Neutrophil (primary cell): ENCODE measurements at regions not wholly inside any gene's neighbourhood (a gene's known extent, or its start where the extent isn't known, plus 50 kb on each side); places are given as distances from the start of the nearest gene placed in this dataset.

ENCODE experiments used
- H3K27ac ChIP-seq: fragments of 200-600 bp; sonication (generic); 2 replicates; pipeline ENCODE4 v1.5.1; 2016; ENCODE audit warnings: mild to moderate bottlenecking, moderate library complexity
- H3K27me3 ChIP-seq: fragments of 200-600 bp; sonication (generic); 2 replicates; pipeline ENCODE4 v1.6.0; 2016; ENCODE audit warnings: mild to moderate bottlenecking
- H3K36me3 ChIP-seq: fragments of 200-600 bp; sonication (generic); 2 replicates; pipeline ENCODE4 v1.5.1; 2017
- H3K4me1 ChIP-seq, 2 experiments: fragments of 200-600 bp in 1 of 2; sonication (generic) in 1 of 2; 1 replicate in 1 of 2; 2 replicates in 1 of 2; pipeline versions ENCODE4 v1.5.1 to v1.6.1; 2013 to 2016; ENCODE audit warnings: low read depth in 1 of 2, low read length in 1 of 2, mild to moderate bottlenecking in 1 of 2, moderate library complexity in 1 of 2; ENCODE audit not compliant: control insufficient read depth in 1 of 2, insufficient read depth in 1 of 2
- H3K4me3 ChIP-seq, 2 experiments: fragments of 200-600 bp in 1 of 2; sonication (generic) in 1 of 2; 1 replicate in 1 of 2; 2 replicates in 1 of 2; pipeline ENCODE4 v1.5.1; 2013 to 2016; ENCODE audit warnings: low read depth in 1 of 2, low read length in 1 of 2, mild to moderate bottlenecking in 1 of 2, moderate library complexity in 1 of 2
- H3K9me3 ChIP-seq: fragments of 200-600 bp; sonication (generic); 2 replicates; pipeline ENCODE4 v1.5.1; 2016
- TF ChIP-seq, protein P1 (sequence below): fragments of 200-600 bp; sonication (generic); IDR thresholded peaks from 2 replicates; pipeline ENCODE4 v1.5.1; 2016; ENCODE audit warnings: antibody characterized with exemption

DNA sequence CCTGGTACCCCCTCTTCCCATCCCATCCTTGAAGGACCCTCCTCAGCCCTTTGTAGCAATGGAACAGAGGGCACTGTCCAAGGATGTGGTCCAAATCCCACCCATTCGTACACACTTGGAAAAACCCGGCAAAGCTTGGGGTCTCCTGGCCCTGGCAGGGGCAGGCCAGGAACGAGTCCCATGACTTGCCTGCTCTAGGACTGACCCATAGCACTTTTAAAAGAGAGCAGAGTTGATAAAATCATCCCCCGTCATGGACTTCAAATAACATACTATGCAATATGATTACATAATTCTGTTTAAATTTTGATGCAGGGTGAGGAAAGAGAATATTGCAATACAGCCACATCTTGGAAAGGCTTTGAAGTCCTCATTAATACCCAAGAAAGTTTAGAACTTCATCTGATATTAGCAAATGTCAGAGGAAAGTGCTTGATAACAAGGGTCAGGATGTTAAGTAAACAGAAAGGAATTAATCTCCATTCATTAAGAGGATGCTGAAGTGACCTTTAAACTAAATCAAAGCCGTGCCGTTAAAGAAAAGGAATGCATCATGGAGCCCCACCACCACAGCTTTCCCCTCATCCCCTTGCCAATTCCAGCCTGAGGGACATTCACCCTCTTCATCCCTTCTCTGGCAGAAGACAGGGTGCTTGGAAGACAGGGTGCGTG is 60.7 kb upstream of the NXT1 start:
- no peak overlapping the region for H3K4me3 ChIP-seq
- no peaks in the 10 kb centered on the region for H3K4me1 ChIP-seq
- H3K9me3 ChIP-seq = no peaks in the 10 kb centered on the region
- TF ChIP-seq, protein P1, sequence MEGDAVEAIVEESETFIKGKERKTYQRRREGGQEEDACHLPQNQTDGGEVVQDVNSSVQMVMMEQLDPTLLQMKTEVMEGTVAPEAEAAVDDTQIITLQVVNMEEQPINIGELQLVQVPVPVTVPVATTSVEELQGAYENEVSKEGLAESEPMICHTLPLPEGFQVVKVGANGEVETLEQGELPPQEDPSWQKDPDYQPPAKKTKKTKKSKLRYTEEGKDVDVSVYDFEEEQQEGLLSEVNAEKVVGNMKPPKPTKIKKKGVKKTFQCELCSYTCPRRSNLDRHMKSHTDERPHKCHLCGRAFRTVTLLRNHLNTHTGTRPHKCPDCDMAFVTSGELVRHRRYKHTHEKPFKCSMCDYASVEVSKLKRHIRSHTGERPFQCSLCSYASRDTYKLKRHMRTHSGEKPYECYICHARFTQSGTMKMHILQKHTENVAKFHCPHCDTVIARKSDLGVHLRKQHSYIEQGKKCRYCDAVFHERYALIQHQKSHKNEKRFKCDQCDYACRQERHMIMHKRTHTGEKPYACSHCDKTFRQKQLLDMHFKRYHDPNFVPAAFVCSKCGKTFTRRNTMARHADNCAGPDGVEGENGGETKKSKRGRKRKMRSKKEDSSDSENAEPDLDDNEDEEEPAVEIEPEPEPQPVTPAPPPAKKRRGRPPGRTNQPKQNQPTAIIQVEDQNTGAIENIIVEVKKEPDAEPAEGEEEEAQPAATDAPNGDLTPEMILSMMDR = no peak
- H3K36me3 ChIP-seq = no peaks in the 10 kb centered on the region
- H3K27ac ChIP-seq = no peak overlapping the region
- no peaks in the 10 kb centered on the region for H3K27me3 ChIP-seq

DNA sequence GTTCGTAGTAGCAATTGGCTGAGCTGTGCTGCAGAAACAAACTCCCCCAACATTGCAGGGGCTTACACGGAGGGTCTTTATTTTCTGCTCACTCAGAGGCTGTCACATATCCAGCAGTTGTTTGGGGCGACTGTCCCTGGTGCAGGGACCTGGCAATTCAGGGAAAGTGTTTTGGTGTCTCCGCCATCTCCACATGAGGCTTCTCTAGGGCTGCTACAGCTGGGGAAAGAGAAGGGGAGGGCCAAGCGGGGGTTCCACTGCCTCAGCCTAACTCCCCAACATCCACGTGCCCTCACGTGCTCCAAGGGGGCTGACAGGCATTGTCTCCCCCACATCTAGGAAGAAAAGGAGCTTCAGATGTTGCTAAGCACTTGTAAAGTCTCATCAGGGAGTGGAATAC is 61.3 kb upstream of the NXT1 start:
- no peak overlapping the region for H3K27ac ChIP-seq
- TF ChIP-seq, protein P1 = no peak
- H3K27me3 ChIP-seq = no peaks in the 10 kb centered on the region
- H3K9me3 ChIP-seq = no peaks in the 10 kb centered on the region
- no peaks in the 10 kb centered on the region for H3K36me3 ChIP-seq
- no peaks in the 10 kb centered on the region for H3K4me1 ChIP-seq
- no peak overlapping the region for H3K4me3 ChIP-seq

DNA sequence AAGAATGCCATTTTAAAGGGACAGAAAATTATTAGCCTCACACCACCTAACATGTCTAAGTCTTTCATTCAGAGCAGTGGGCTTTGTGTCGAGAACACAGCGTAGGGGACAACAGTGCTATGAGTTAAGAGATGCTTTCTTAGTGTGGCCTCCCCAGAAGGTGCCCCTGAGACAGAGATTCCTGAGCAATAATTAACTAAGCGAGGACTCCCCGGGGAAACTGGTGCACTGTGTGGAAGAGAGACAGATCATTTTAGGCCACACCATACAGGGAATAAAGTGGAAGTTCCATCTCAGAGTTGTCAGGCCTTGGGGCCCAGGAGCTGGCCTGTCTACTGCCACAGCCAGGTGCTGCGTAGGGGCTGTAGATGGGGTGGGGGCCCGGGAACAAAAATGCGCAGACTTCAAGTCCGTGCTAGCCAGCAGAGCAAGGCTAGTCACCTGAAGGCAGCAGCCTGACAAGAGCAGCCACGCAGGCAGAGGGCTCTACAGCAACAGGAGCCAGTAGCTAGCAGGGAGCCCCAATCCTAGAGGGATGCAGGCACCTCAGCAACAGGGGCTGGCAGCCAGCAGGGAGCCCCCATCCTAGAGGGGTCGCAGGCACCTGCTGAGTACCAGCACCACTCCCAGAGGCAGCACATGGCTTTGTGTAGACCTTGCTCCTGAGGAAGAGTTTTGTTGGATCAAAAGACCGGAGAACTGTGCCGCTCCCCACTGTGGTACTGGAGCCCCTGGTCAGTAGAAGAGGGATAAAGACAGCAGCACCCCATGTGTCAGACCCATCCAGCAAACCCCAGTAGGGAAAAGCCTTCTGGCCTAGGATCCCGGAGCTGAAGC is 63.0 kb upstream of the NXT1 start:
- no peak overlapping the region for H3K27ac ChIP-seq
- TF ChIP-seq, protein P1 = no peak
- no peaks in the 10 kb centered on the region for H3K9me3 ChIP-seq

DNA sequence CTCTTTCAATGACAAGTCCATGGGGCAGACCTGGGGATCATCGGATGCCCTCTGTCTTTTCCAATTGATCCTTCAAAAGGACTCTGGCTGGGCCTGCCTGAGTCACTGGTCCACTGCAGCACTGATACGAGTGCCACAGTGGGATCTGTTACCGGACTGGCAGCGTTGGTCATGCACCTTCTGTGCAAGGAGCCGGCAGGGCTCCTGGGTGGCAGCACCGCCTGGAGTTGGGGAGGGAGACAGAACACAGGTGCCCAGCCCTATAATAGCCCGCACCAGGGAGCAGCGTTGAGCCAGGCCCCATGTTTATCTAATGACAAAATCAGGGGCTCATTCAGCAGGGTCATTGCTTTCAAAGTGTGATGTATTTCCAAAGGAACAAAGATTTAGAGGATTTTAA is 64.2 kb upstream of the NXT1 start:
- no peak overlapping the region for H3K27ac ChIP-seq
- no peaks in the 10 kb centered on the region for H3K4me1 ChIP-seq
- H3K36me3 ChIP-seq = no peaks in the 10 kb centered on the region
- TF ChIP-seq, protein P1 = no peak
- peaks cover 6% of the 10 kb centered on the region for H3K27me3 ChIP-seq
- H3K4me3 ChIP-seq = no peak overlapping the region
- no peaks in the 10 kb centered on the region for H3K9me3 ChIP-seq

More for the DNA sequence above, 63.0 kb upstream of the NXT1 start:
- Histone ChIP-seq H3K4me3 (no peak overlapping the region), H3K4me1 (no peaks in the 10 kb centered on the region), H3K27me3 (peaks cover 4% of the 10 kb centered on the region), H3K36me3 (no peaks in the 10 kb centered on the region)

DNA sequence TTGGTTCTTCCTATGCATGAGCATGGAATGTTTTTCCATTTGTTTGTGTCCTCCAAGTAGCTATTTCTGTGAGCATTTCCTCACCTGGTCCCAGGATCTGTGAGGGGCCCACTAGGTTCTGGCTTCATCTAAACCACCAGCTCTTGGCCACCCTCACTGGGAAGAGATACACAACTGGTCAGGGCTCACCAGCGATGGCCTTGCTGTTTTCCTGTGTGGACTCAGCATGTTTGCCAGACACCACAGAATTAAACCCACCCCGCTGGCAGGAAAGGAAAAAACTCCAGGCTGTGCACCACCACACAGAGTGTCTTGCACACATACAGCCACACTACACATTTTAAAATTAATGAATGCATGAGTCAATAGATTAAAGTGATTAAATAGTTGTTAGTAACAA is 65.1 kb upstream of the NXT1 start:
- Histone ChIP-seq H3K4me3 (no peak overlapping the region), H3K27ac (no peak overlapping the region), H3K36me3 (no peaks in the 10 kb centered on the region), H3K9me3 (no peaks in the 10 kb centered on the region), H3K27me3 (peaks cover 6% of the 10 kb centered on the region), H3K4me1 (no peaks in the 10 kb centered on the region)
- TF ChIP-seq, protein P1 = no peak
